Stomach (tissue), 4 donors: ENCODE measurements at regions not wholly inside any gene's neighbourhood (a gene's known extent, or its start where the extent isn't known, plus 50 kb on each side); places are given as distances from the start of the nearest gene placed in this dataset.
"Not testable (repeated sequence)": the region's sequence is repeated elsewhere in the genome, so short reads cannot be mapped to it uniquely, and the experiment has no call there.

Source experiments
- EP300 ChIP-seq: sonication (generic); formaldehyde crosslinking; IDR thresholded peaks from one replicate; pipeline ENCODE4 v1.6.1; 2017; ENCODE audit warnings: antibody characterized with exemption
- POLR2A ChIP-seq, 4 donors: fragments of 450-650 bp; IDR thresholded peaks; one replicate each; pipeline ENCODE4 v1.6.1; 2016; ENCODE audit warnings: antibody characterized with exemption in 4 of 4, control low read depth in 2 of 4, mild to moderate bottlenecking in 1 of 4, moderate library complexity in 1 of 4
- POLR2AphosphoS5 ChIP-seq, 3 donors: sonication (generic); formaldehyde crosslinking; IDR thresholded peaks; one replicate each; pipeline ENCODE4 v1.6.1; 2016; ENCODE audit warnings: antibody characterized with exemption in 3 of 3
- TF ChIP-seq, protein P1 (sequence below), 7 experiments: fragments of 450-650 bp in 4 of 7; fragments of 200-600 bp in 3 of 7; sonication (generic) in 3 of 7; IDR thresholded peaks; one replicate each; pipeline ENCODE4 v1.5.1; 2016 to 2019; ENCODE audit warnings: antibody characterized with exemption in 7 of 7, control low read depth in 2 of 7, mild to moderate bottlenecking in 1 of 7

DNA sequence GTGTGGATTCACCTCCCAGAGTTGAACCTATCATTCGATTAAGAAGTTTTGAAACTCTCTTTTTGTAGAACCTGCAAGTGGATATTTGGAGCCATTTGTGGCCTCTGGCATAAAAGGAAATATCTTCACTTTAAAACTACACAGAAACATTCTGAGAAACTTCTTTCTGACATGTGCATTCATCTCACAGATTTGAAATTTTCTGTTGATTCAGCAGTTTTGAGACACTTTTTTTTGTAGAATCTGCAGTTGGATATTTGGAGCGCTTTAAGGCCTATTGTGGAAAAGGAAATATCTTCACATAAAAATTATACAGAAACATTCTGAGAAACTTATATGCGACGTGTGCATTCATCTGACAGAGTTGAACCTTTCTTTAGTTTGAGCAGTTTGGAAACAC, 3519.6 kb downstream of the GOLGA6L6 start:
- TF ChIP-seq POLR2A (IDR thresholded peaks at IDR 0.05); POLR2AphosphoS5 (IDR thresholded peaks at IDR 0.05); EP300: not testable (repeated sequence)
- TF ChIP-seq, protein P1, sequence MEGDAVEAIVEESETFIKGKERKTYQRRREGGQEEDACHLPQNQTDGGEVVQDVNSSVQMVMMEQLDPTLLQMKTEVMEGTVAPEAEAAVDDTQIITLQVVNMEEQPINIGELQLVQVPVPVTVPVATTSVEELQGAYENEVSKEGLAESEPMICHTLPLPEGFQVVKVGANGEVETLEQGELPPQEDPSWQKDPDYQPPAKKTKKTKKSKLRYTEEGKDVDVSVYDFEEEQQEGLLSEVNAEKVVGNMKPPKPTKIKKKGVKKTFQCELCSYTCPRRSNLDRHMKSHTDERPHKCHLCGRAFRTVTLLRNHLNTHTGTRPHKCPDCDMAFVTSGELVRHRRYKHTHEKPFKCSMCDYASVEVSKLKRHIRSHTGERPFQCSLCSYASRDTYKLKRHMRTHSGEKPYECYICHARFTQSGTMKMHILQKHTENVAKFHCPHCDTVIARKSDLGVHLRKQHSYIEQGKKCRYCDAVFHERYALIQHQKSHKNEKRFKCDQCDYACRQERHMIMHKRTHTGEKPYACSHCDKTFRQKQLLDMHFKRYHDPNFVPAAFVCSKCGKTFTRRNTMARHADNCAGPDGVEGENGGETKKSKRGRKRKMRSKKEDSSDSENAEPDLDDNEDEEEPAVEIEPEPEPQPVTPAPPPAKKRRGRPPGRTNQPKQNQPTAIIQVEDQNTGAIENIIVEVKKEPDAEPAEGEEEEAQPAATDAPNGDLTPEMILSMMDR (IDR thresholded peaks at IDR 0.05): not testable (repeated sequence)
